ENCODE measurements at regions not wholly inside any gene's neighbourhood (a gene's known extent, or its start where the extent isn't known, plus 50 kb on each side); places are given as distances from the start of the nearest gene placed in this dataset.

- no peak for TF ChIP-seq EZH2phosphoT487 (IDR thresholded peaks at IDR 0.05; ENCODE audit: insufficient read depth, low read depth)
- no peak for TF ChIP-seq EZH2 (IDR thresholded peaks at IDR 0.05; ENCODE audit: insufficient read depth, poor library complexity, severe bottlenecking)
These were observed 126.9 kb downstream of the MTNR1A start for GRCh38 chr4:186428481-186428880.
